NCI-H226 (cell line): ENCODE measurements at regions not wholly inside any gene's neighbourhood (a gene's known extent, or its start where the extent isn't known, plus 50 kb on each side); places are given as distances from the start of the nearest gene placed in this dataset.
"Not testable (repeated sequence)": the region's sequence is repeated elsewhere in the genome, so short reads cannot be mapped to it uniquely, and the experiment has no call there.

Source experiments
- DNase-seq: peaks from one replicate; pipeline ENCODE4 v3.0.0-alpha.2; 2015

GRCh38 chr1:200316148-200316803, 93.6 kb downstream of the ZNF281 start:
- no peak for DNase-seq

GRCh38 chr1:200314085-200314750, 95.6 kb downstream of the ZNF281 start:
- DNase-seq, result peak; percentile 45

GRCh38 chr1:200311256-200311655, 98.6 kb downstream of the ZNF281 start:
- no peak for DNase-seq

DNA sequence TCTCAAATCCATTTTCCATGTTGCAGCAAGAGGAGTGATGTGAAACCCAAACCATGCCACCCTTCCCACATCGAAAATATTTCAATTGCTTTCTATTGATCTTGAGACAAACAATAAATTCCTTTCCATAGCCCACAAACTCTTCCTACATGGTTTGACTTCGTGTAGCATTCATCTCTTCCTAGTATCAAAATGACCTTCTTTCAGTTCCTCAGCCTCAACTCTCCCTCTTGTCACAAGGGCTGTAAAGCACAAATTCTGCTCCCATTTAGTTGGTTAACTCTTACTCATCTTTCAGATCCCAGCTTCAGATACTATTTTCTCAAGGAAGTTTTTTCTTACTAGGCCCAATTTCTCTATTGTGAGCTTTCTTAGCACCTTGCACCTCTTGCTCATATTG, 99.0 kb downstream of the ZNF281 start:
- DNase-seq, result no peak

GRCh38 chr1:200307755-200308066, 102.1 kb downstream of the ZNF281 start:
- no peak for DNase-seq

GRCh38 chr1:200306944-200307754, 102.7 kb downstream of the ZNF281 start:
- peak; percentile 20 for DNase-seq

DNA sequence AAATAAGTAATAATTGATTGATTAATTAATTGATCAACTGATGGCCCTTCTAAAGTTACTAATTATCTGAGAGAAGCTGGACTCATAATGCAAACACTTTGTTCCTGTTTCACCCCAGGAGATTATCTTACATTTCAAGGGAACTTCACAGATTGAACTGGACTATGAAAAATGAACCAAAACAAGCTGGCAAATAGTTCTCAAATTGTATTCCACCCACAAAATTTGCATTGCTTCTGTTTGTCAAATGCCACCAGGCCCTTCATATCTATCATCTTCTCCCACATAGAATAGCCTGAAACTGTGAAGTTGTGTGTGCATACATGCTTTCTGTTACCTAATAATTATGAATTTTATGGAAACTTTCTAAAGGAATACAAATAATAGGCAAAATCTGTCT, 104.0 kb downstream of the ZNF281 start:
- DNase-seq, result no peak

- no peak for DNase-seq
These were observed 105.7 kb downstream of the ZNF281 start for GRCh38 chr1:200304171-200304570.

GRCh38 chr1:200302921-200303290, 106.9 kb downstream of the ZNF281 start:
- no peak for DNase-seq

DNA sequence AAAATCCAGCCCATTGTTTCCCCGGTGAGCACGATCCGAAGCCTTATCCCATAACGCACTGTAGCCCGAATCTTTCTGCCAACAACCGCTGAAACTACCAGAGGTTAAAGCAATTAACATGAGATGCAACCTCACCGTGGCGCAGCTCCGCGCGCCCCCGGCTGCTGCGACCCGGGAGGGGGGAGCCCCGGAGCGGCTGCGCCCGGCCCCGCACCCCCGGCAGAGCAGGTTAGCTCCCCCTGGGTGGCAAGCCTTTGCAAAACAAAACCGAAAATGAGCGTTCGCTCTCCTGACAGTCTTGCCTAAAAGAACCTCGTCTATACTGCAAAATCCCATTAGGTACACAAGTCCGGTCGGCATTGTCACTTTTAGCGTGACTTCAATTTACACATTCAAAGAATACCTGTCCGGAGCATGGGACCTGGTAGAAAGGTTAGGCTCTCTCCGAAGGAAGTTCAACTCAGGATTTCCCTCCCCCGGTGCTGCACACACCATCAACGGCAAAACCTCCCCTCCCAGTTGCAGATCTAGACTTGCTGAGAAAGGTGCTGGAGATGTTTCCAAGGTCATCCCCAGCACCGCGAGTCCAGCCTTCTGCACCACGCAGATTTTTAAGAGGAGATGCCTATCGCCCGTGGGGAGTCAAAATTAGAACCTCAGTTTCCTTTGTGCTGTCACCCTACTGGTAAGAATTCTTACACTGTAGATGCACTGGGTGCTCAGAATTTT, 107.5 kb downstream of the ZNF281 start:
- no peak for DNase-seq

GRCh38 chr1:200301152-200301551, 108.7 kb downstream of the ZNF281 start:
- no peak for DNase-seq

- no peak for DNase-seq
These were observed 110.3 kb downstream of the ZNF281 start for GRCh38 chr1:200299571-200299970.

- no peak for DNase-seq
These were observed 111.6 kb downstream of the ZNF281 start for GRCh38 chr1:200298242-200298641.

- no peak for DNase-seq
These were observed 113.7 kb downstream of the ZNF281 start for GRCh38 chr1:200296091-200296661.

DNA sequence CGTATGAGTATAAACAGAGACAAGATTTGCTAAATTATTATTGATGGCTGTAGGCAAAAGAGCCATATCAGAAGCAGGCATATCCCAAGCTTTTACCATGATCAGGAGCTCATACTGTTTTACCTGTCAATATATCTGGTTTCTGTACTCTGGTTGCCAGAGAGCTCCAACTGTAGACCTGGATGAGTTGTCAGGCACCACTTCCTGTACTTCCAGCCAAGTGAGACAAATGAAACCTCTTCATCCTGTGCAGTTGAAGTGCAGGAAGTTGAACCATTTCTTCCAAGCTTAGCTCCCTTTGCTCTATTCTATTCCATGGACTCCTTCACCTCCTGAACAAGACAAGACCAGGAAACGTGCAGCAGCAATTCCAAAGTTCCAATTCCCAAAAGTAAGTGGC, 115.6 kb downstream of the ZNF281 start:
- DNase-seq, result no peak

DNA sequence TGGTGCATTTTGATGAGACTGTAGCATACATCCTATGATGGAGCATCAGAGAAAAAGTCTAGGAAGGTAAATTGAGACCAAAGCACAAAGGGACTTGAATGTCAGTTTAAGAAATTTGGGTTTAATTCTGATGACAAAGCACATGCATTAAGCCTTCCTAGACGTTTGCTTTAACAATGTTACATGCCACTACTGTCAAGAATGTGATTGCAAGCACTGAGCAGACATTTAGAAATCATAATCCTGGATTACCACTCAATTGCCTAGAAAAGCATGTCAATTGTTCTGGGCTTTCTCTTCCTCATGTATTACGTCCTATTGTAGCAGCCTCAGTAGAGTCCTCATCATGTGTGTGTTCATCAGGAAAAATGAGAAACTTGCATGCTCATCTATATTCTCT, 117.1 kb downstream of the ZNF281 start:
- no peak for DNase-seq

DNA sequence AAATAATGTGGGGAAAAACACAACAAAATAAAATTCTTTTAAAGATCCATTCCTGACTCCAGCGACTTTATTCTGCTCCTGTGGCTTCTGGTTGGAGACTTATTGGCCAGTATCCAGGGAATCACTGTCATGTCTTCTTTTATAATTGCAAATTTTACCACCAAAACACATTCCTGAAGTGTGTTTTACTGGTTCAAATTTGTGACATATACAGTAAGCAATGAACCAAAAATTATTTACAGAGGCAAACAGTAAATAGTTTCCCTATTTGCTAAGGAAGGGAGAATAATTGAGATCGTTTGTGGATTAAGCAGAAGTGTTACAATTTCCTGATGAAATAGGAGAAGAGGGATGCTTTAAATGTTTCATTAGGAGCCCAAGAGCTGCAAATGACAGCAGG, 118.7 kb downstream of the ZNF281 start:
- no peak for DNase-seq

DNA sequence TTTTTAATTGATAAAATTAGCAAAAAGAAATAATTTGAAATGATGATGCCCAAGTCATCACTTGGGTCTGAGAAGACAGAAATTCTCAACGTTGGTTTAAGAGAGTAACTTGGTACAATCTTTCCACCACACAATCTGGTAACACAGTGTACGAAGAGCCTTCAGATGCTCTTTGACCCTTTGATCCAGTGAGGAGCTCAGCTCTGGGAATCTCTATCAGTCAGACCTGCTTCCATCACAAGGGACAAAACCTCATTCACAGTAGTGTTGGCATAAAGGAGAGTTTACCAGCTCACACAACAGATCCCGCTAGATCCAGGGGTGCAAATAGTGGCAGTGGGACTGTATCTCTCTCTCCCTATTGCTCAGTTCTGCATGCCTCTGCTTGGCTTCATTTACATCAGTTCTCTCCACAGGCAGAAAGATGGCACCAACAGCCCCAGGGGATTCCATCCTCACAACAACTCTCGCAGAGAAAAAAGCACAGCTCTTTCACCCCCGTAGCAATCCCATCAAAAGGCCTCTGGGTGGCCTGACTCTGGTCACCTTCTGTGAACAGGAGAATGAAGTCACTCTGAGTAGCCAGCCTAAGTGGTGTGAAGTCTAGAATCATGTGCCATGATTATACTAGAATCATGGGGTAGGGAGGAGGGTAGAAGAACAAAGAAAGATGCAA, 119.7 kb downstream of the ZNF281 start:
- no peak for DNase-seq

DNA sequence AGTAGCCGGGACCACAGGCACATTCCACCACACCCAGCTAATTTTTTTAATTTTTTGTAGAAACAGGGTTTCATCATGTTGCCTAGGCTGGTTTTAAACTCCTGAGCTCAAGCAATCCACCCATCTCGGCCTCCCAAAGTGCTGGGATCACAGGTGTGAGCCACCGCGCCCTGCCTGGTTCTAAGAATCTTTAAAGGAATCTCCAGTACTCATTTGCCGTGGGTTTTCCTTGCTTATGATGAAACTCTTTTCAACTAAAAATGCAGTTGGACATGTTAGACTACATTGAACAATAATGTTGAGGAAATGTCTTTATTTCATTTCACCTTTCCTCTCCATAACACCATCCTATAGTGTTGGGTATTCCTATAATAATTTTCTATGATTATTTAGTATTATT, 121.6 kb downstream of the ZNF281 start:
- DNase-seq, result no peak

GRCh38 chr1:200284236-200284635, 125.6 kb downstream of the ZNF281 start:
- DNase-seq, result not testable (repeated sequence)

GRCh38 chr1:200282497-200283122, 127.2 kb downstream of the ZNF281 start:
- no peak for DNase-seq

DNA sequence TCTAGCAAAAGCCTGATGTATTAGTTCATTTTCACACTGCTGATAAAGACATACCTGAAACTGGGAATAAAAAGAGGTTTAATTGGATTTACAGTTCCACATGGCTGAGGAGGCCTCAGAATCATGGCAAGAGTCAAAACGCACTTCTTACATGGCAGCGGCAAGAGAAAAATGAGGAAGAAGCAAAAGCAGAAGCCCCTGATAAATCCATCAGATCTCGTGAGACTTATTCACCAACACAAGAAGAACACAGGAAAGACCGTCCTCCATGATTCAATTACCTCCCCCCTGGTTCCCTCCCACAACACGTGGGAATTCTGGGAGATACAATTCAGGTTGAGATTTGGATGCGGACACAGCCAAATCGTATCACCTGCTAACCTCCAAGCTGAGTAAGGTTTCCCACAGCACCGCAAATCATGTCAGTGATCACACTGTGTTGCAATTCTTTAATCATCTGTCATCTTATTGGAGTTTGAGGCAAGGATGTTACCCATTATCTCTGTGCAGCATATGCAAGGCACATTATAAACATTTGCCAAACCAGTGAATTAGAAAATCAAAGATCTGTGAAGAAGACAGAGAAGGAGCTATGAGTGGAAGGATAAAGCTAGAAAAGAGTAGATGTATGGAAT, 128.5 kb downstream of the ZNF281 start:
- no peak for DNase-seq
